Body of pancreas (tissue), 4 donors: ENCODE measurements at regions not wholly inside any gene's neighbourhood (a gene's known extent, or its start where the extent isn't known, plus 50 kb on each side); places are given as distances from the start of the nearest gene placed in this dataset.

Source experiments
- ATAC-seq: fragments of 150-250 bp; one replicate; pipeline ENCODE4 v1.9.1; 2016
- DNase-seq, 4 donors: peaks; one replicate each; pipeline ENCODE4 v3.0.0-alpha.2; 2019
- H3K27ac ChIP-seq, 4 donors: fragments of 200-600 bp; sonication (generic); 1 replicate in 3 of 4; 2 replicates in 1 of 4; pipeline versions ENCODE4 v1.5.1 to v1.6.1; 2016 to 2019; ENCODE audit warnings: mild to moderate bottlenecking in 1 of 4, mixed read lengths in 1 of 4, moderate library complexity in 1 of 4
- H3K27me3 ChIP-seq, 2 donors: fragments of 200-600 bp; sonication (generic); one replicate each; pipeline ENCODE4 v1.6.0; 2016; ENCODE audit warnings: mild to moderate bottlenecking in 1 of 2
- H3K36me3 ChIP-seq, 2 donors: fragments of 200-600 bp; sonication (generic); replicated peaks in 1 of 2; 2 replicates each; pipeline ENCODE4 v1.5.1; 2016; ENCODE audit warnings: low read depth in 2 of 2; ENCODE audit not compliant: insufficient read depth in 1 of 2
- H3K4me1 ChIP-seq: fragments of 200-600 bp; sonication (generic); one replicate; pipeline ENCODE4 v1.6.0; 2016
- H3K4me3 ChIP-seq, 2 donors: fragments of 200-600 bp; sonication (generic); 1 replicate in 1 of 2; 2 replicates in 1 of 2; pipeline ENCODE4 v1.5.1; 2016 to 2019
- H3K9me3 ChIP-seq, 3 donors: fragments of 200-600 bp; sonication (generic); 1 replicate in 2 of 3; 2 replicates in 1 of 3; pipeline ENCODE4 v1.5.1; 2016
- POLR2A ChIP-seq, 3 donors: fragments of 450-650 bp; IDR thresholded peaks; one replicate each; pipeline ENCODE4 v1.6.1; 2016; ENCODE audit warnings: antibody characterized with exemption in 3 of 3, mild to moderate bottlenecking in 2 of 3
- WGBS, 2 donors: methylation state at CpG; one replicate each; pipeline ENCODE4 v1.1.5; 2017; 5-methylcytosine and 5-hydroxymethylcytosine counted together
- intact Hi-C: fragments of 100-400 bp; cut with DNase I; formaldehyde crosslinking; loops from one replicate; pipeline ENCODE4 v1.15.1; 2023
- TF ChIP-seq, protein P1 (sequence below), 7 experiments: fragments of 450-650 bp in 4 of 7; fragments of 200-600 bp in 3 of 7; sonication (generic) in 3 of 7; IDR thresholded peaks; one replicate each; pipeline ENCODE4 v1.5.1; 2016 to 2019; ENCODE audit warnings: antibody characterized with exemption in 7 of 7

DNA sequence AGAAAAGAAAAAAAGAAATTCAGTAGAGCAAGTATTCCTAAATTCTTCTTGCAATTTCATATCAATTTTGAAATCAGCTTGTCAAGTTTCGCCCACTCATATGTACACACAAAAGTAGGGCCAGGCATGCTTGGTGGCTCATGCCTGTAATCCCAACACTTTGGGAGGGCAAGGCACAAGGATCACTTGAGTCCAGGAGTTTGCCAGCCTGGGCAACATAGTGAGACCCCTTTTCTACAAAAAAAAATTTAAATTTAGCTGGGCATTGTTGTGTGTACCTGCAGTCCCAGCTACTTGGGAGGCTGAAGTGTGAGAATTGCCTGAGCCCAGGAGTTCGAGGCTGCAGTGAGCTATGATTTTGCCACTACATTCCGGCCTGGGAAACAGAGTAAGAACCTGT lies 65.4 kb downstream of the MRPL32 start:
- intact Hi-C loops = no loop called here
- Histone ChIP-seq H3K4me3 (no peak overlapping the region), H3K36me3 (no peaks in the 10 kb centered on the region), H3K9me3 (no peaks in the 10 kb centered on the region), H3K27ac (no peak overlapping the region), H3K27me3 (no peaks in the 10 kb centered on the region), H3K4me1 (no peaks in the 10 kb centered on the region)
- no peak for ATAC-seq
- 85 to 88% methylated on average over 3 of the region's 3 CpGs for WGBS, 2 donors
- TF ChIP-seq POLR2A (IDR thresholded peaks at IDR 0.05) = no peak
- TF ChIP-seq, protein P1, sequence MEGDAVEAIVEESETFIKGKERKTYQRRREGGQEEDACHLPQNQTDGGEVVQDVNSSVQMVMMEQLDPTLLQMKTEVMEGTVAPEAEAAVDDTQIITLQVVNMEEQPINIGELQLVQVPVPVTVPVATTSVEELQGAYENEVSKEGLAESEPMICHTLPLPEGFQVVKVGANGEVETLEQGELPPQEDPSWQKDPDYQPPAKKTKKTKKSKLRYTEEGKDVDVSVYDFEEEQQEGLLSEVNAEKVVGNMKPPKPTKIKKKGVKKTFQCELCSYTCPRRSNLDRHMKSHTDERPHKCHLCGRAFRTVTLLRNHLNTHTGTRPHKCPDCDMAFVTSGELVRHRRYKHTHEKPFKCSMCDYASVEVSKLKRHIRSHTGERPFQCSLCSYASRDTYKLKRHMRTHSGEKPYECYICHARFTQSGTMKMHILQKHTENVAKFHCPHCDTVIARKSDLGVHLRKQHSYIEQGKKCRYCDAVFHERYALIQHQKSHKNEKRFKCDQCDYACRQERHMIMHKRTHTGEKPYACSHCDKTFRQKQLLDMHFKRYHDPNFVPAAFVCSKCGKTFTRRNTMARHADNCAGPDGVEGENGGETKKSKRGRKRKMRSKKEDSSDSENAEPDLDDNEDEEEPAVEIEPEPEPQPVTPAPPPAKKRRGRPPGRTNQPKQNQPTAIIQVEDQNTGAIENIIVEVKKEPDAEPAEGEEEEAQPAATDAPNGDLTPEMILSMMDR (IDR thresholded peaks at IDR 0.05) = no peak
- DNase-seq = no peak

DNA sequence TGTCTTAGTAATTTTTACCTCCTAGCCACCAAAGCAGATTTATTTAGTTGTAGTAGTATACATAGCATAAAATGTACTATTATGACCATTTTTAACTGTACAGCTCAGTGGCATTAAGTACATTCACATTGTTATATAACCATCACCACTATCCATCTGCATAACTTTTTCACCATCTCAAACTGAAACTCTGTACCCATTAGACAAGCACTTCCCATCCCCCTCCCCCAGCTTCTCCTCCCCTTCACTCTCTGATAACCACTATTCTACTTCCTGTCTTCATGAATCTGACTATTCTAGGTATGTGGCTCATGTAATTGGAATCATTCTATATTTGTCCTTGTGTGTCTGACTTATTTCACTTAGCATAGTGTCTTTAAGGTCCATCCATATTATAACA lies 71.9 kb downstream of the MRPL32 start:
- TF ChIP-seq, protein P1 (IDR thresholded peaks at IDR 0.05) = no peak
- TF ChIP-seq POLR2A (IDR thresholded peaks at IDR 0.05) = no peak
- no peaks in the 10 kb centered on the region for H3K36me3 ChIP-seq
- no peak for DNase-seq
- ATAC-seq = no peak
- no peak overlapping the region for H3K27ac ChIP-seq
- no peaks in the 10 kb centered on the region for H3K27me3 ChIP-seq
- H3K9me3 ChIP-seq = no peaks in the 10 kb centered on the region
- intact Hi-C loops = no loop called here
- no peak overlapping the region for H3K4me3 ChIP-seq
- H3K4me1 ChIP-seq = no peaks in the 10 kb centered on the region

DNA sequence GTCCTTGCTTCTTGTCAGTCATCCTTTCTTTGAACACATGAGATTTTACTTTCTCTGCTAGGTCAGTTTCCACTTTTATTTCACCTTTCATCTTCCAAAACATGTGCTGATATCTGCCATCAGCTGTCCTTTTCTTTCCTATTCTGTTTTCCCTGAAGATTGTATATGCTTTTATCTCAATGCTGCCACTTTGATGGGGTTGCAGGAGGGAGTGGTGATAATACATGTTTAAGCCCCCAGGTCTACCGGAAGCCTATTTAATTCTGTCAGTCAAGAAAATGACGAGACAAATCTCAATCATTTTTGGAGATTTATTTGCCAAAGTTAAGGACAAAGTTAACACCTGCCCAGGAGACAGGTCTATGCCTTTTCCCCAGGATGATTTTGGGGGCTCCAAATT lies 73.8 kb downstream of the MRPL32 start:
- ATAC-seq (no peak), DNase-seq (no peak)
- H3K27ac ChIP-seq = no peak overlapping the region
- no peaks in the 10 kb centered on the region for H3K4me1 ChIP-seq
- no peak for TF ChIP-seq POLR2A (IDR thresholded peaks at IDR 0.05)
- TF ChIP-seq, protein P1 (IDR thresholded peaks at IDR 0.05) = no peak
- H3K27me3 ChIP-seq = no peaks in the 10 kb centered on the region
- H3K9me3 ChIP-seq = no peaks in the 10 kb centered on the region
- WGBS, 2 donors = 34 to 72% methylated on average over 2 of the region's 2 CpGs
- no peak overlapping the region for H3K4me3 ChIP-seq
- H3K36me3 ChIP-seq = no peaks in the 10 kb centered on the region
- intact Hi-C loops = no loop called here

DNA sequence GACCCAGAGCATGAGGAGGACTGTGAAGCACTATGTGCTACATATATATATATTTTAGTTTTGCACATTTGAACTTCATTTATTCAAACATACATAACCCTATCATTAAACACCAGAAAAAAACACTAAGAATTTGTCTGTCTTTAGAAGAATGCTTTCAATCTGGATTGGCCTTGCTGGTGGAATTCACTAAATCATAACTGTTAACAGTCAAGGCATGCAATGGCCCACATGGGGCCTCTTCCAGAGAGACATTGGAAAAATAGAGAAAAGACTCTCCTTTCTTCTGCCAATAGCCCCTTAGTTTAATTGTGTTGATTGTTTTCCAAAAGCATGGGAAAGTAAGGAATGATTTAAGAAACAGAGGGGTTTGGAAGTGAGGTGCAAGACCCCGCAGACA lies 77.9 kb downstream of the MRPL32 start:
- no peaks in the 10 kb centered on the region for H3K36me3 ChIP-seq
- H3K4me3 ChIP-seq = no peak overlapping the region
- H3K27me3 ChIP-seq = no peaks in the 10 kb centered on the region
- 60 to 90% methylated on average over 1 of the region's 1 CpG for WGBS, 2 donors
- no peaks in the 10 kb centered on the region for H3K9me3 ChIP-seq
- DNase-seq (no peak), ATAC-seq (no peak)
- TF ChIP-seq POLR2A (IDR thresholded peaks at IDR 0.05) = no peak
- TF ChIP-seq, protein P1 (IDR thresholded peaks at IDR 0.05) = no peak
- H3K4me1 ChIP-seq = no peaks in the 10 kb centered on the region
- H3K27ac ChIP-seq = no peak overlapping the region
- intact Hi-C loops = no loop called here

DNA sequence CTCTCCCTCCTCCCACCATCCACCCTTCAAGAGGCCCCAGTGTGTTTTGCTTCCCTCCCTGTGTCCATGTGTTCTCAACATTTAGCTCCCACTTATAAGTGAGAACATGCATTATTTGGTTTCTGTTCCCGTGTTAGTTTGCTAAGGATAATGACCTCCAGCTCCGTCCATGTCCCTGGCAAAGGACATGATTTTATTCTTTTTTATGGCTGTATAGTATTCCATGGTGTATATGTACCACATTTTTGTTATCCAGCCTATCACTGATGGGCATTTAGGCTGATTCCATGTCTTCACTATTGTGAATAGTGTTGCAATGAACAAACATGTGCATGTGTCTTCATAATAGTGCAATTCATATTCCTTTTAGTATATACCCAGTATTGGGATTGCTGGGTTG lies 79.7 kb downstream of the MRPL32 start:
- ATAC-seq (no peak), DNase-seq (no peak)
- WGBS, 2 donors = 63 to 65% methylated on average over 2 of the region's 2 CpGs
- no peaks in the 10 kb centered on the region for H3K27me3 ChIP-seq
- H3K36me3 ChIP-seq = no peaks in the 10 kb centered on the region
- no peaks in the 10 kb centered on the region for H3K4me1 ChIP-seq
- no peak overlapping the region for H3K4me3 ChIP-seq
- no peaks in the 10 kb centered on the region for H3K9me3 ChIP-seq
- intact Hi-C loops = no loop called here
- TF ChIP-seq POLR2A (IDR thresholded peaks at IDR 0.05) = no peak
- TF ChIP-seq, protein P1 (IDR thresholded peaks at IDR 0.05) = no peak
- no peak overlapping the region for H3K27ac ChIP-seq
